ENCODE measurements at regions not wholly inside any gene's neighbourhood (a gene's known extent, or its start where the extent isn't known, plus 50 kb on each side); places are given as distances from the start of the nearest gene placed in this dataset.

GRCh38 chr13:100798739-100799361 lies 124.3 kb upstream of the TMTC4 start:
- Histone ChIP-seq H3K4me3 (no peak overlapping the region), H3K9me3 (no peaks in the 10 kb centered on the region), H3K36me3 (no peaks in the 10 kb centered on the region), H3K27me3 (replicated peaks; ENCODE audit: insufficient read depth) (no peaks in the 10 kb centered on the region), H3K27ac (no peak overlapping the region), H3K4me1 (ENCODE audit: control insufficient read depth in 1 of 2, low read depth in 2 of 2) (no peaks in the 10 kb centered on the region)
- DNase-seq (ENCODE audit: low spot score): no peak
- TF ChIP-seq CTCF (IDR thresholded peaks at IDR 0.05): no peak
- ATAC-seq (ENCODE audit: insufficient number of reproducible peaks, low FRiP score, low read depth): no peak

GRCh38 chr13:100797921-100798320 lies 123.3 kb upstream of the TMTC4 start:
- H3K27me3 ChIP-seq (replicated peaks; ENCODE audit: insufficient read depth): no peaks in the 10 kb centered on the region
- DNase-seq (ENCODE audit: low spot score) (no peak), ATAC-seq (ENCODE audit: insufficient number of reproducible peaks, low FRiP score, low read depth) (no peak)
- no peaks in the 10 kb centered on the region for H3K36me3 ChIP-seq
- H3K27ac ChIP-seq: no peak overlapping the region
- TF ChIP-seq CTCF (IDR thresholded peaks at IDR 0.05): no peak
- no peaks in the 10 kb centered on the region for H3K4me1 ChIP-seq (ENCODE audit: control insufficient read depth in 1 of 2, low read depth in 2 of 2)
- H3K9me3 ChIP-seq: no peaks in the 10 kb centered on the region
- no peak overlapping the region for H3K4me3 ChIP-seq

- no peak overlapping the region for H3K27ac ChIP-seq
- no peaks in the 10 kb centered on the region for H3K36me3 ChIP-seq
- no peaks in the 10 kb centered on the region for H3K4me1 ChIP-seq (ENCODE audit: control insufficient read depth in 1 of 2, low read depth in 2 of 2)
- no peak for ATAC-seq (ENCODE audit: insufficient number of reproducible peaks, low FRiP score, low read depth)
- H3K4me3 ChIP-seq: no peak overlapping the region
- H3K9me3 ChIP-seq: no peaks in the 10 kb centered on the region
- TF ChIP-seq CTCF (IDR thresholded peaks at IDR 0.05): no peak
- H3K27me3 ChIP-seq (replicated peaks; ENCODE audit: insufficient read depth): no peaks in the 10 kb centered on the region
- DNase-seq (ENCODE audit: low spot score): no peak
These were observed 121.9 kb upstream of the TMTC4 start for GRCh38 chr13:100796463-100796862.

DNA sequence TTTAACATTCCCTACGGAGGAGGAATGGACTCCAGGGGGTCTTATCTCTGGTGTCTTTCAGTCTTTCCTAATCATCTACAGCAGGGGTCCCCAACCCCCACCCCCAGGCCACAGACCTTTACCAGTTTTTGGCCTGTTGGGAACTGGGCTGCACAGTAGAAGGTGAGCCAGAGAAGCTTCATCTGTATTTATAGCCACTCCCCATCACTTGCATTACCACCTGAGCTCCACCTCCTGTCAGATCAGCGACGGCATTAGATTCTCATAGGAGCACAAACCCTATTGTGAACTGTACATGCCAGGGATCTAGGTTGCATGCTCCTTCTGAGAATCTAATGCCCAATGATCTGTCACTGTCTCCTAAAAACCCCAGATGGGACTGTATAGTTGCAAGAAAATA lies 120.0 kb upstream of the TMTC4 start:
- Histone ChIP-seq H3K27ac (no peak overlapping the region), H3K36me3 (no peaks in the 10 kb centered on the region), H3K4me3 (no peak overlapping the region), H3K9me3 (no peaks in the 10 kb centered on the region), H3K27me3 (replicated peaks; ENCODE audit: insufficient read depth) (no peaks in the 10 kb centered on the region), H3K4me1 (ENCODE audit: control insufficient read depth in 1 of 2, low read depth in 2 of 2) (no peaks in the 10 kb centered on the region)
- ATAC-seq (ENCODE audit: insufficient number of reproducible peaks, low FRiP score, low read depth) (no peak), DNase-seq (ENCODE audit: low spot score) (no peak)
- no peak for TF ChIP-seq CTCF (IDR thresholded peaks at IDR 0.05)

DNA sequence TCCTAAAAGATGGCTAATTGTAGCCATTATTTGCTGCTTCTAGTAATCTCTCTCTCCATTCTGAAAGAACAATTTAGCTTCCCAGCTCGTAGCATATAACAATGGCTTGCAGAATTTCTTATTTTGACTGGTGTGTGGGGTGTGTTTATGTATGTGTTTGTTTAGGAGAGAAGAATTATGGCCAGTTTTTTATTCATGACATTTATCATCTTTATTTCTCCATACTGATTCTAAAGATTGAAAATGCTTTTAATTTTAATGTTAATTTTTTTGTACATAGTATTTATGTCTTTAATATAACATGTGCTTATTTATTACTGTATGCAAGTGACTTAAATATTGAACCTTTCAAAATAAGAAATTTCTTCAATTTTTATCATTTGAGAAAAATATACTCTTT lies 115.8 kb upstream of the TMTC4 start:
- Histone ChIP-seq H3K27me3 (replicated peaks; ENCODE audit: insufficient read depth) (no peaks in the 10 kb centered on the region), H3K36me3 (no peaks in the 10 kb centered on the region), H3K27ac (no peak overlapping the region), H3K4me3 (no peak overlapping the region), H3K9me3 (no peaks in the 10 kb centered on the region), H3K4me1 (ENCODE audit: control insufficient read depth in 1 of 2, low read depth in 2 of 2) (no peaks in the 10 kb centered on the region)
- ATAC-seq (ENCODE audit: insufficient number of reproducible peaks, low FRiP score, low read depth) (no peak), DNase-seq (ENCODE audit: low spot score) (no peak)
- no peak for TF ChIP-seq CTCF (IDR thresholded peaks at IDR 0.05)

All from thoracic aorta (tissue), 2 donors.